Thoracic aorta (tissue), 2 donors: ENCODE measurements at regions not wholly inside any gene's neighbourhood (a gene's known extent, or its start where the extent isn't known, plus 50 kb on each side); places are given as distances from the start of the nearest gene placed in this dataset.

ENCODE experiments used
- ATAC-seq: fragments of 150-250 bp; one replicate; pipeline ENCODE4 v1.8.0; 2017; ENCODE audit warnings: low read depth; ENCODE audit not compliant: insufficient number of reproducible peaks, low FRiP score
- DNase-seq: peaks from one replicate; pipeline ENCODE4 v3.0.0-alpha.2; 2020; ENCODE audit warnings: low spot score
- H3K27ac ChIP-seq, 2 donors: fragments of 200-600 bp; sonication (generic); 1 replicate in 1 of 2; 2 replicates in 1 of 2; pipeline ENCODE4 v1.5.1; 2016; ENCODE audit warnings: mild to moderate bottlenecking in 2 of 2, moderate library complexity in 2 of 2
- H3K27me3 ChIP-seq: fragments of 200-600 bp; sonication (generic); replicated peaks from 2 replicates; pipeline ENCODE4 v1.6.0; 2016; ENCODE audit warnings: mild to moderate bottlenecking; ENCODE audit not compliant: insufficient read depth
- H3K36me3 ChIP-seq: fragments of 200-600 bp; sonication (generic); one replicate; pipeline ENCODE4 v1.5.1; 2016
- H3K4me1 ChIP-seq, 2 donors: fragments of 200-600 bp; sonication (generic); 1 replicate in 1 of 2; 2 replicates in 1 of 2; pipeline versions ENCODE4 v1.5.1 to v1.6.0; 2016; ENCODE audit warnings: low read depth in 2 of 2, mild to moderate bottlenecking in 1 of 2; ENCODE audit not compliant: control insufficient read depth in 1 of 2
- H3K4me3 ChIP-seq: fragments of 200-600 bp; sonication (generic); 2 replicates; pipeline ENCODE4 v1.5.1; 2016; ENCODE audit warnings: mild to moderate bottlenecking
- H3K9me3 ChIP-seq: fragments of 200-600 bp; sonication (generic); 2 replicates; pipeline ENCODE4 v1.5.1; 2016
- TF ChIP-seq, protein P1 (sequence below): fragments of 200-600 bp; sonication (generic); IDR thresholded peaks from one replicate; pipeline ENCODE4 v1.5.1; 2019; ENCODE audit warnings: antibody characterized with exemption

DNA sequence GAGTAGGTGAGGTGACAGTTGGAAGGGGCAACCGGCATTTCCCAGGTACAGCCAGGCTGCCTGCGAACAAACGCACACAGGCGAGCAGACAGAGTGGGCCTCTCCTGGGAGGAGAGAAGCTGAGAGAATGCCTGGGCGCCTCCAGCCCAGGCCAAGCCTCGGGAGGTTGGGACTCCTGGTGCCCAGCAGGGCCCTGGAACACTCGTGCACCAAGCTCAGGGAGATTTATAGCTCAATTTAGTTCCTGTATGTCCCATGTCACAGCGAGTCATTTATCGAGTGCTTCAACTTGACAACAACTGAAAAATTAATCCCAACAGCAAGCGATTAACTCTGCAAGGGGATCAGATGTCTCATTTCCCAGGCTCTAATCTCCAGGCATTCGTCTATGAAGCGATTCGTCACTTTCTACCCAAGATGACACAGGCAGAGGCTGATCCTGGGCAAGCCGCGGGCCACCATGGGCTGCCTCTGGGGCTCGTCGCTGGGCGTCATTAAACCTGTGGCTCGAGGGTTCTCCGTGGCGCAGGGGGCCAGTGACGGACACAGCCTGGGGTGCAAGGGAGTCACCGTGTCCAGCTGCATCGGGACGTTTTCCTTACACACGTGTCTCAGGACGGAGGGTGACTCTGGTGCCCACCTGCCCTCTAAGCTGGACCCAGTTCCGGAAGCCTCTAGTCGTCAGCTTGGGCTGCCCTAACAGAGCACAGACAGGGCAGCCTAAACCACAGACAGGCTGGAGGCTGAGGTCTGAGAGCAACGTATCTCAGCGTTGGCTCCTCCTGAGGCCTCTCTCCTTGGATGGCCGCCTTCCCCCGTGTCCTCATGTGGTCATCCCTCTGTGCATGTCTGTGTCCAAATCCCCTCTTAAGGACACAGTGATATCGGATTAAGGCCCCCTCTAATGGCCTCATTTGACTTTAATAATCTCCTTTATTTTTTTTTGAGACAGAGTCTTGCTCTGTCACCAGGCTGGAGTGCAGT, 154.1 kb downstream of the CTTN start:
- TF ChIP-seq, protein P1, sequence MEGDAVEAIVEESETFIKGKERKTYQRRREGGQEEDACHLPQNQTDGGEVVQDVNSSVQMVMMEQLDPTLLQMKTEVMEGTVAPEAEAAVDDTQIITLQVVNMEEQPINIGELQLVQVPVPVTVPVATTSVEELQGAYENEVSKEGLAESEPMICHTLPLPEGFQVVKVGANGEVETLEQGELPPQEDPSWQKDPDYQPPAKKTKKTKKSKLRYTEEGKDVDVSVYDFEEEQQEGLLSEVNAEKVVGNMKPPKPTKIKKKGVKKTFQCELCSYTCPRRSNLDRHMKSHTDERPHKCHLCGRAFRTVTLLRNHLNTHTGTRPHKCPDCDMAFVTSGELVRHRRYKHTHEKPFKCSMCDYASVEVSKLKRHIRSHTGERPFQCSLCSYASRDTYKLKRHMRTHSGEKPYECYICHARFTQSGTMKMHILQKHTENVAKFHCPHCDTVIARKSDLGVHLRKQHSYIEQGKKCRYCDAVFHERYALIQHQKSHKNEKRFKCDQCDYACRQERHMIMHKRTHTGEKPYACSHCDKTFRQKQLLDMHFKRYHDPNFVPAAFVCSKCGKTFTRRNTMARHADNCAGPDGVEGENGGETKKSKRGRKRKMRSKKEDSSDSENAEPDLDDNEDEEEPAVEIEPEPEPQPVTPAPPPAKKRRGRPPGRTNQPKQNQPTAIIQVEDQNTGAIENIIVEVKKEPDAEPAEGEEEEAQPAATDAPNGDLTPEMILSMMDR, result no peak
- DNase-seq (no peak), ATAC-seq (no peak)
- no peaks in the 10 kb centered on the region for H3K4me1 ChIP-seq
- H3K36me3 ChIP-seq, result no peaks in the 10 kb centered on the region
- H3K4me3 ChIP-seq, result no peak overlapping the region
- H3K27me3 ChIP-seq, result no peaks in the 10 kb centered on the region
- H3K9me3 ChIP-seq, result no peaks in the 10 kb centered on the region
- H3K27ac ChIP-seq, result no peak overlapping the region

DNA sequence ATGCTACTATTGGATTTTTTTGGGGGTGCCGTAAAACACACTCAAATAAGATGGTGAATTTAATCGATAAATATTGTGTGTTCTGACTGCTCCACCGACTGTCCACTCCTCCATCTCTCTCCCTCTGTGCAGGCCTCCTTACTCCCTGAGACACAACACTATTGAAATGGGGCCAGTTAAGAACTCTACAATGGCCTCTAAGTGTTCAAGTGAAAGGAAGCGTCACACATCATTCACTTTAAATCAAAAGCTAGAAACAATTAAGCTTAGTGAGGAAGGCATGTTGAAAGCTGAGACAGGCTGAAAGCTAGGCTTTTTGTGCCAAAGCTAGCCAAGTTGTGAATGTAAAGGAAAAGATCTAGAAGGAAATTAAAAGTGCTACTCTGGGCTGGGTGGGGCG, 156.7 kb downstream of the CTTN start:
- Histone ChIP-seq H3K9me3 (no peaks in the 10 kb centered on the region), H3K27me3 (no peaks in the 10 kb centered on the region), H3K36me3 (no peaks in the 10 kb centered on the region), H3K4me1 (no peaks in the 10 kb centered on the region), H3K4me3 (no peak overlapping the region), H3K27ac (no peak overlapping the region)
- TF ChIP-seq, protein P1, result no peak
- no peak for ATAC-seq
- no peak for DNase-seq

DNA sequence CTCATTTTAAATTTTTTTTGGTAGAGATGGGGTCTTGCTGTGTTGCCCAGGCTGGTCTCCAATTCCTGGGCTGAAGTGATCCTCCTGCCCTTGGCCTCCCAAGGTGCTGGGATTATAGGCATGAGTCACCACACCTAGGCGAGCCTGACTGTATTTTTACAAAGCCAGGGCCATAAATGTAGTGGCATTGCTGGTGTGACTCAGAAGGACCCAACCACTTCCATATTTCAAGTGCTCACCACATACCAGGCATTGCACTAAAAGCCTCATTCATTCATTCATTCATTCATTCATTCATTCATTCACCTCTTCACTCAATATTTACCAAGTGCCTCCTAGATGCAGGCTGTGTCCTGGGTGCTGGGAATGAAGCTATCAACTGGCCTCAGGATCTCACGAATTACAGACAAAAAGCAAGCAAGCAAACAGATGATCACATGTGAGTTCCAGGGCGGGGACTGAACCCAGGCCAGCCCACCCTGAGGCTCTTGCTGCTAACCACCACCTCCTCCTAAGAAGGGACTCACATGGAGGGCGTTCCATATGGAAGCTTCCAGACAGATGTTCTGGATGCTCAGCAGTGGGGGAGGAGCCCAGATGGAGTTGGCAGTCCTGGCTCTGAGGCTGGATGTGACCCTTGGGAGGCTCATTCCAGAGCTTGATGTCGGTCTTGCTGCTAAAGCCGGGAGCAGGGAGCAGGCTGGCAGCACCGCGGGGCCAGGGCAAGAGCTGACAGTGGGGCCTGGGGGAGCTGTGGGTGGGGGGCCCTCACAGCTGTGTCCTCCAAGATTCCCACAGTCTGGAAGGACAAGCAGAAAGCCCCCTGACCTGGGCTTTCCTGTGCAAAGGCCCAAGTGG, 158.8 kb downstream of the CTTN start:
- H3K4me1 ChIP-seq, result no peaks in the 10 kb centered on the region
- no peak overlapping the region for H3K4me3 ChIP-seq
- DNase-seq (no peak), ATAC-seq (no peak)
- no peaks in the 10 kb centered on the region for H3K9me3 ChIP-seq
- H3K36me3 ChIP-seq, result no peaks in the 10 kb centered on the region
- TF ChIP-seq, protein P1, result no peak
- H3K27me3 ChIP-seq, result no peaks in the 10 kb centered on the region
- no peak overlapping the region for H3K27ac ChIP-seq

DNA sequence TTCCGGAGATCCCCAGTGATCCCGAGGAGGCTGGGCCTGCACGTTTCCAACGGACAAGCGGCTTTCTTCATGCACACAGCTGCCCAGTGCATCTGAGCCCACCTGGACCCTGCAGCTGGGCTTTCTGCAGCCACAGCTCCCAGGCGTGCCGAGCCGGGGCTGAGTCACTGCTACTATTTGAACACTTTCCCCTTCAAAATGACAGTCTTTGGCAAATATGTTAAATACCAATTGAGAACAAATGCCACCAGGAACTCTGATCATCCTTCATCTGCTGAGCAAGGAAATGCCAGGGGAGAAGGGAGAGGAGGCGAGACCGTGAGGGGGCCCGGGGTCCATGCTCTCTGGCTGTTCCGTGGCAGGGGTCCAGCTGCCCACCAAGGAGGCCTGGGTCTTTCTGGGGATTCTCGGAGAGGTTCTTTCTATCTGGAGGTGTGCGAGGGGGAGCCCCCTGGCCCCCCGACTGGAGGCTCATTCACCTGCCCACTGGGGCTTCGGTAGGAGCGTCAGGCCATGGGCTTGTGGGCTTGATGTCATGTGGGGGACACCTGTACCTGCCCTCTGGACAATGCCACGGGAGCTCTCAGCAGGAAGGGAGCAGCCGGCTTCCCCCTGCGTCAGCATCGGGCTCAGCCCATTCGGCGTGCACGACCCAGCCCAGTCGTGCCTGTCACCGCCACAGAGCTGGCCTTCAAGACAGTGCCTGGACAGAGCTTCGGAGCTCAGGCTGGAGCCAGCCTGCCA, 159.6 kb downstream of the CTTN start:
- Histone ChIP-seq H3K4me1 (no peaks in the 10 kb centered on the region), H3K9me3 (no peaks in the 10 kb centered on the region), H3K27ac (no peak overlapping the region), H3K4me3 (no peak overlapping the region), H3K36me3 (no peaks in the 10 kb centered on the region), H3K27me3 (no peaks in the 10 kb centered on the region)
- ATAC-seq, result no peak
- no peak for DNase-seq
- TF ChIP-seq, protein P1, result no peak
